ENCODE measurements at regions not wholly inside any gene's neighbourhood (a gene's known extent, or its start where the extent isn't known, plus 50 kb on each side); places are given as distances from the start of the nearest gene placed in this dataset.

DNA sequence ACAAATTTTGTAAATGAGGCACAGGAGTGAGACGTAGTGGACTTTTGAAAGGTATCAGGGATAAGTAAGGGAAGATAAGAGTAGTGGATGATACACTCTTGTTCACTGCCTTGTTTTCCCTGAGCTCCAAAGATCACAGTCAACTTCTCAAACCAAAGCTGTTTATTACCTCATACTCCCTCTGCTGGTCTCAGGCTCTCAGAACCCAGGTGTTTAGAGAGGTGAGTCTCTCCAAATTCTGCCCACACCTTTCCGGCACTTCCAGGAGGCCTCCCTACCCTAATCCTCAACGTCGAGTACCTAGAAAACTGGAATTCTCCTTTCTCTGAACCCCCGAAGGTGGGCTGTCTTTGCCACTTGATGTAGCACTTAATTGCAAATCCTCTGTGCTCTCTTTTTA, 621.1 kb downstream of the BCL11A start:
- TF ChIP-seq GATA2 (IDR thresholded peaks at IDR 0.05; ENCODE audit: low read depth, low read length) (no peak), GATA3 (IDR thresholded peaks at IDR 0.05; ENCODE audit: low read depth, low read length) (no peak)
